IMR-90 (cell line): ENCODE measurements at regions not wholly inside any gene's neighbourhood (a gene's known extent, or its start where the extent isn't known, plus 50 kb on each side); places are given as distances from the start of the nearest gene placed in this dataset.

Experiments
- ATAC-seq: fragments of 200-7000 bp; cut with Tn5 transposase; 2 replicates; pipeline ENCODE4 v1.9.1; 2020; ENCODE audit warnings: low read depth, mild to moderate bottlenecking, moderate library complexity
- BruUV-seq: library from RNA; stranded (reverse); fragments of 400-500 nt; replicated peaks from 2 replicates; lab custom pipeline; 2021; lab: Mats Ljungman, UMichigan
- CTCF ChIA-PET: fragments of 300-600 bp; formaldehyde crosslinking; extraction: SDS; loops from one replicate; lab custom pipeline; 2021; ENCODE audit warnings: antibody characterized with exemption; lab: Yijun Ruan, JAX
- POLR2A ChIA-PET: fragments of 300-600 bp; sonication (Branson Sonifier 250); formaldehyde crosslinking; loops from one replicate; lab custom pipeline; 2022; ENCODE audit warnings: antibody characterized with exemption; ENCODE audit not compliant: unreplicated experiment; lab: Charles Lee
- DNase-seq: peaks from one replicate; pipeline ENCODE4 v3.0.0; 2013
- H2AFZ ChIP-seq: replicated peaks from 2 replicates; pipeline ENCODE3; 2013; ENCODE audit warnings: low read length, mild to moderate bottlenecking; ENCODE audit not compliant: poor library complexity
- H2AK5ac ChIP-seq: 2 replicates; pipeline ENCODE4 v1.6.1; 2013; ENCODE audit warnings: low read depth, low read length, inconsistent platforms
- H2AK9ac ChIP-seq: replicated peaks from 2 replicates; pipeline ENCODE3; 2013; ENCODE audit warnings: mild to moderate bottlenecking, low read depth, low read length, moderate library complexity; ENCODE audit not compliant: poor library complexity
- H2BK120ac ChIP-seq: 2 replicates; pipeline ENCODE4 v1.6.1; 2013; ENCODE audit warnings: low read depth, low read length, inconsistent platforms
- H2BK15ac ChIP-seq: 3 replicates; pipeline ENCODE4 v1.6.1; 2013; ENCODE audit warnings: low read depth, low read length, inconsistent platforms
- H2BK20ac ChIP-seq: 2 replicates; pipeline ENCODE4 v1.6.1; 2013; ENCODE audit warnings: low read depth, mild to moderate bottlenecking, inconsistent platforms, low read length, moderate library complexity
- H2BK5ac ChIP-seq: 2 replicates; pipeline ENCODE4 v1.6.1; 2013; ENCODE audit warnings: mild to moderate bottlenecking, low read depth, low read length, inconsistent platforms; ENCODE audit not compliant: poor library complexity, severe bottlenecking
- H3K14ac ChIP-seq: replicated peaks from 2 replicates; pipeline ENCODE4 v1.6.1; 2013; ENCODE audit warnings: low read depth, low read length, inconsistent platforms
- H3K18ac ChIP-seq: 2 replicates; pipeline ENCODE4 v1.6.1; 2013; ENCODE audit warnings: low read depth, low read length, control low read depth
- H3K23ac ChIP-seq: 2 replicates; pipeline ENCODE4 v1.6.1; 2013; ENCODE audit warnings: low read depth, low read length, inconsistent platforms
- H3K27ac ChIP-seq: 2 replicates; pipeline ENCODE4 v1.5.1; 2013; ENCODE audit warnings: mild to moderate bottlenecking, control low read depth, low read length; ENCODE audit not compliant: insufficient read depth
- H3K27me3 ChIP-seq: 2 replicates; pipeline ENCODE4 v1.6.1; 2013; ENCODE audit warnings: low read length; ENCODE audit not compliant: control insufficient read depth, insufficient read depth
- H3K36me3 ChIP-seq: 2 replicates; pipeline ENCODE4 v1.6.1; 2013; ENCODE audit warnings: low read length, mixed read lengths; ENCODE audit not compliant: control insufficient read depth, insufficient read depth
- H3K4ac ChIP-seq: 2 replicates; pipeline ENCODE4 v1.6.1; 2013; ENCODE audit warnings: low read depth, low read length, inconsistent platforms
- H3K4me1 ChIP-seq: 2 replicates; pipeline ENCODE4 v1.6.1; 2013; ENCODE audit warnings: low read length, mixed read lengths; ENCODE audit not compliant: control insufficient read depth, insufficient read depth
- H3K4me2 ChIP-seq: 2 replicates; pipeline ENCODE4 v1.6.1; 2013; ENCODE audit warnings: low read depth, mild to moderate bottlenecking, control low read depth, low read length, moderate library complexity
- H3K4me3 ChIP-seq: 2 replicates; pipeline ENCODE4 v1.5.1; 2013; ENCODE audit warnings: low read depth, mild to moderate bottlenecking, control low read depth, low read length, moderate library complexity; ENCODE audit not compliant: insufficient read depth
- H3K56ac ChIP-seq: 2 replicates; pipeline ENCODE4 v1.6.1; 2013; ENCODE audit warnings: low read length, inconsistent platforms; ENCODE audit not compliant: insufficient read depth; ENCODE audit errors: extremely low read depth
- H3K79me1 ChIP-seq, 2 experiments: 2 replicates each; pipeline ENCODE4 v1.6.1; 2013; ENCODE audit warnings: low read length in 2 of 2, inconsistent platforms in 1 of 2, low read depth in 1 of 2
- H3K9ac ChIP-seq: 2 replicates; pipeline ENCODE4 v1.6.1; 2013; ENCODE audit warnings: low read depth, low read length, control low read depth
- H3K9me1 ChIP-seq: 2 replicates; pipeline ENCODE4 v1.6.1; 2013; ENCODE audit warnings: low read length, inconsistent platforms; ENCODE audit not compliant: insufficient read depth
- H3K9me3 ChIP-seq: 2 replicates; pipeline ENCODE4 v1.6.1; 2013; ENCODE audit warnings: low read length; ENCODE audit not compliant: control insufficient read depth, insufficient read depth
- H4K20me1 ChIP-seq: 2 replicates; pipeline ENCODE4 v1.6.1; 2013; ENCODE audit warnings: low read length, inconsistent platforms; ENCODE audit not compliant: insufficient read depth
- H4K5ac ChIP-seq: 2 replicates; pipeline ENCODE4 v1.6.1; 2013; ENCODE audit warnings: mild to moderate bottlenecking, low read depth, low read length, control low read depth
- H4K8ac ChIP-seq, 2 experiments: 2 replicates each; pipeline ENCODE4 v1.6.1; 2013; ENCODE audit warnings: low read depth in 2 of 2, low read length in 2 of 2, control low read depth in 1 of 2, inconsistent platforms in 1 of 2
- H4K91ac ChIP-seq: 2 replicates; pipeline ENCODE4 v1.6.1; 2013; ENCODE audit warnings: low read depth, low read length, inconsistent platforms; ENCODE audit not compliant: insufficient read depth
- BHLHE40 ChIP-seq: fragments of 150-350 bp; IDR thresholded peaks from 2 replicates; pipeline ENCODE4 v1.6.1; 2016; ENCODE audit warnings: mild to moderate bottlenecking, low read depth, low read length
- CEBPB ChIP-seq: IDR thresholded peaks from 2 replicates; pipeline ENCODE4 v1.6.1; 2012; ENCODE audit warnings: low read depth, low read length, improper control_type of control experiment
- CTCF ChIP-seq: conservative IDR thresholded peaks from 2 replicates; pipeline ENCODE4 v1.5.1; 2012; ENCODE audit warnings: mild to moderate bottlenecking, low read depth, low read length, improper control_type of control experiment
- ELK1 ChIP-seq: fragments of 150-350 bp; IDR thresholded peaks from 2 replicates; pipeline ENCODE4 v1.6.1; 2016; ENCODE audit warnings: low read depth, mild to moderate bottlenecking, low read length, moderate library complexity, borderline replicate concordance
- MAFK ChIP-seq: IDR thresholded peaks from 2 replicates; pipeline ENCODE4 v1.6.1; 2012; ENCODE audit warnings: low read depth, low read length, improper control_type of control experiment
- MAZ ChIP-seq: IDR thresholded peaks from 2 replicates; pipeline ENCODE4 v1.6.1; 2012; ENCODE audit warnings: low read depth, mild to moderate bottlenecking, low read length, improper control_type of control experiment, moderate library complexity, borderline replicate concordance
- MXI1 ChIP-seq: IDR thresholded peaks from 2 replicates; pipeline ENCODE4 v1.6.1; 2012; ENCODE audit warnings: low read depth, mild to moderate bottlenecking, low read length, moderate library complexity, borderline replicate concordance
- NFE2L2 ChIP-seq: fragments of 150-350 bp; IDR thresholded peaks from 2 replicates; pipeline ENCODE4 v1.6.1; 2016; ENCODE audit warnings: low read depth, mild to moderate bottlenecking, low read length
- POLR2A ChIP-seq: IDR thresholded peaks from 2 replicates; pipeline ENCODE4 v1.6.1; 2012; ENCODE audit warnings: mild to moderate bottlenecking, low read depth, low read length
- RAD21 ChIP-seq: IDR thresholded peaks from 2 replicates; pipeline ENCODE4 v1.6.1; 2012; ENCODE audit warnings: low read length, improper control_type of control experiment
- RCOR1 ChIP-seq: IDR thresholded peaks from 2 replicates; pipeline ENCODE4 v1.6.1; 2012; ENCODE audit warnings: mild to moderate bottlenecking, low read length, improper control_type of control experiment; ENCODE audit not compliant: insufficient replicate concordance
- RFX5 ChIP-seq: IDR thresholded peaks from 2 replicates; pipeline ENCODE4 v1.8.0; 2012; ENCODE audit warnings: low read depth, mild to moderate bottlenecking, low read length, moderate library complexity
- SMC3 ChIP-seq: fragments of 150-350 bp; IDR thresholded peaks from 2 replicates; pipeline ENCODE4 v1.6.1; 2016; ENCODE audit warnings: low read depth, mild to moderate bottlenecking, antibody characterized with exemption, low read length, moderate library complexity
- USF2 ChIP-seq: fragments of 150-350 bp; IDR thresholded peaks from 2 replicates; pipeline ENCODE4 v1.6.1; 2017; ENCODE audit warnings: mild to moderate bottlenecking, antibody characterized with exemption, low read length, low read depth
- WGBS, 2 experiments: methylation state at CpG; one replicate each; pipeline versions ENCODE4 v1.1.5 to v1.1.7; 2013; ENCODE audit warnings: missing lambda C conversion rate in 2 of 2; ENCODE audit not compliant: insufficient read length in 1 of 2; ENCODE audit errors: extremely low coverage in 2 of 2; 5-methylcytosine and 5-hydroxymethylcytosine counted together
- dilution Hi-C: fragments of 300-500 bp; cut with HindIII; formaldehyde crosslinking; loops from one replicate; pipeline ENCODE4 v1.14.3; 2018; ENCODE audit warnings: low sequenced_read_pairs; ENCODE audit not compliant: unreplicated experiment
- in situ Hi-C: fragments of 300-500 bp; cut with MboI; formaldehyde crosslinking; loops from 3 replicates; pipeline ENCODE4 v1.14.3; 2019; ENCODE audit warnings: low sequenced_read_pairs, inconsistent platforms, mixed read lengths
- intact Hi-C: fragments of 100-400 bp; cut with micrococcal nuclease; formaldehyde crosslinking; loops from 2 replicates; pipeline ENCODE4 v1.10.0; 2022

DNA sequence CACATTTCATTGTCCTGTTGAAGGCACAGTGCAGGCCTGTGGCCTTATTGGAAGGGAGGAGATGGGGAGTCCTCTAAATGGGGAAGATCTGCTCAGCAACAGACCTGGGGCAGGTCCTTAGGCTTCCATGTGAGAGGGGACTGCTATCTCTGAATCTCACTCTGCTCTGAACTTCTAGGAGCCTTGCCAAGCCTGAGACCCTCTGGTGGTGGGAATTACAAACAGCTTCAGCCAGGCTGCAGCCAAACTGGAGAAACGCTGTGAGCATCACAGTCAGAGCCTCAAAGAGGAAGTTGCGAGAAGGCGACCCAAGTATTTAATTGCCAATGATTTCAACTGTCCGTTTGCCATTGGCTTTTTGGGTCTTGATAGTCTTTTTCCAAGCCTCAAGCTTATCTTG lies 66.8 kb upstream of the MC2R start:
- ATAC-seq: no peak
- Histone ChIP-seq H3K79me1 (no peaks in the 10 kb centered on the region), H2BK15ac (no peak overlapping the region), H3K14ac (no peak overlapping the region), H3K4me3 (no peak overlapping the region), H2AK5ac (no peak overlapping the region), H3K9me3 (peaks cover 11% of the 10 kb centered on the region), H3K56ac (no peak overlapping the region), H3K9me1 (no peaks in the 10 kb centered on the region), H2BK5ac (no peak overlapping the region), H3K36me3 (no peaks in the 10 kb centered on the region), H3K27me3 (no peaks in the 10 kb centered on the region), H2AK9ac (no peak overlapping the region), H3K18ac (no peak overlapping the region), H3K4ac (no peak overlapping the region), H3K4me1 (no peaks in the 10 kb centered on the region), H4K8ac (no peak overlapping the region), H4K91ac (no peak overlapping the region), H3K4me2 (no peak overlapping the region), H2BK120ac (no peak overlapping the region), H4K20me1 (no peaks in the 10 kb centered on the region), H2AFZ (no peak overlapping the region), H2BK20ac (no peak overlapping the region), H3K9ac (no peak overlapping the region), H3K27ac (no peak overlapping the region), H3K23ac (no peak overlapping the region), H4K5ac (no peak overlapping the region)
- CTCF ChIA-PET: no interaction called here
- DNase-seq: no peak
- in situ Hi-C loops (no loop called here), intact Hi-C loops (no loop called here), dilution Hi-C loops (no loop called here)
- WGBS, 2 experiments: no CpG with 5 or more reads among the region's 4 CpGs
- no peak for TF ChIP-seq ELK1
- no peak for TF ChIP-seq SMC3
- TF ChIP-seq RFX5: no peak
- TF ChIP-seq RCOR1: no peak
- TF ChIP-seq RAD21: no peak
- no peak for TF ChIP-seq MAZ
- TF ChIP-seq CTCF: no peak
- TF ChIP-seq MXI1: no peak
- no peak for TF ChIP-seq CEBPB
- TF ChIP-seq USF2: no peak
- TF ChIP-seq POLR2A: no peak
- TF ChIP-seq NFE2L2: no peak
- TF ChIP-seq BHLHE40: no peak
- no peak for TF ChIP-seq MAFK
- POLR2A ChIA-PET: no interaction called here
- BruUV-seq: no TSS peak
